ENCODE measurements at regions not wholly inside any gene's neighbourhood (a gene's known extent, or its start where the extent isn't known, plus 50 kb on each side); places are given as distances from the start of the nearest gene placed in this dataset.

GRCh38 chr19:28521614-28522544 lies 691.1 kb downstream of the UQCRFS1 start:
- peak overlapping the region in 1 of 8 donors; percentile 11 for H3K27ac Mint-ChIP-seq
- Histone ChIP-seq H3K36me3 (ENCODE audit: insufficient read depth, low read length) (no peaks in the 10 kb centered on the region), H3K4me1 (ENCODE audit: insufficient read depth, low read length) (no peaks in the 10 kb centered on the region), H3K4me3 (ENCODE audit: low read length) (no peak overlapping the region), H3K9me3 (ENCODE audit: low read length) (no peaks in the 10 kb centered on the region), H3K27me3 (ENCODE audit: insufficient read depth, low read length, poor library complexity, severe bottlenecking) (no peaks in the 10 kb centered on the region), H3K27ac (ENCODE audit: low read depth, low read length) (peak overlapping the region; percentile 57)
- POLR2A ChIA-PET, result no interaction called here
- CTCF ChIA-PET, result interaction anchor here (0.6 to 0.9 kb wide), 2 partner anchors 20 to 101 kb away, joined by 3 read pairs; no protein-coding TSS in a partner anchor
- DNase-seq, result no peak
- no peaks in the 10 kb centered on the region for H3K4me1 Mint-ChIP-seq
- H3K4me3 Mint-ChIP-seq, result no peak overlapping the region
- peaks cover 0 to 4% (median 0%) of the 10 kb centered on the region in 5 donors for H3K9me3 Mint-ChIP-seq
- H3K36me3 Mint-ChIP-seq, result no peaks in the 10 kb centered on the region
- H3K27me3 Mint-ChIP-seq, result peaks cover 0 to 1% of the 10 kb centered on the region in 2 donors

GRCh38 chr19:28520998-28521568 lies 691.9 kb downstream of the UQCRFS1 start:
- H3K27ac ChIP-seq (ENCODE audit: low read depth, low read length), result peak overlapping the region; percentile 33
- no peaks in the 10 kb centered on the region for H3K36me3 Mint-ChIP-seq
- no peak for DNase-seq
- ChIA-PET POLR2A (no interaction called here), CTCF (no interaction called here)
- H3K4me1 Mint-ChIP-seq, result no peaks in the 10 kb centered on the region
- peak overlapping the region in 1 of 8 donors; percentile 11 for H3K27ac Mint-ChIP-seq
- no peak overlapping the region for H3K4me3 ChIP-seq (ENCODE audit: low read length)
- peaks cover 0 to 4% (median 0%) of the 10 kb centered on the region in 5 donors for H3K9me3 Mint-ChIP-seq
- no peaks in the 10 kb centered on the region for H3K9me3 ChIP-seq (ENCODE audit: low read length)
- no peaks in the 10 kb centered on the region for H3K27me3 ChIP-seq (ENCODE audit: insufficient read depth, low read length, poor library complexity, severe bottlenecking)
- no peaks in the 10 kb centered on the region for H3K36me3 ChIP-seq (ENCODE audit: insufficient read depth, low read length)
- H3K27me3 Mint-ChIP-seq, result peaks cover 0 to 1% of the 10 kb centered on the region in 2 donors
- H3K4me1 ChIP-seq (ENCODE audit: insufficient read depth, low read length), result no peaks in the 10 kb centered on the region
- H3K4me3 Mint-ChIP-seq, result no peak overlapping the region

- Histone ChIP-seq H3K27me3 (ENCODE audit: insufficient read depth, low read length, poor library complexity, severe bottlenecking) (no peaks in the 10 kb centered on the region), H3K4me1 (ENCODE audit: insufficient read depth, low read length) (no peaks in the 10 kb centered on the region), H3K27ac (ENCODE audit: low read depth, low read length) (peak overlapping the region; percentile 33), H3K36me3 (ENCODE audit: insufficient read depth, low read length) (no peaks in the 10 kb centered on the region), H3K9me3 (ENCODE audit: low read length) (no peaks in the 10 kb centered on the region), H3K4me3 (ENCODE audit: low read length) (no peak overlapping the region)
- H3K36me3 Mint-ChIP-seq, result no peaks in the 10 kb centered on the region
- no peak overlapping the region for H3K27ac Mint-ChIP-seq
- ChIA-PET POLR2A (no interaction called here), CTCF (no interaction called here)
- DNase-seq, result no peak
- peaks cover 0 to 1% of the 10 kb centered on the region in 2 donors for H3K27me3 Mint-ChIP-seq
- H3K4me1 Mint-ChIP-seq, result no peaks in the 10 kb centered on the region
- peaks cover 0 to 4% (median 0%) of the 10 kb centered on the region in 5 donors for H3K9me3 Mint-ChIP-seq
- H3K4me3 Mint-ChIP-seq, result no peak overlapping the region
Observed at GRCh38 chr19:28519952-28520861, 692.7 kb downstream of the UQCRFS1 start.

- no peaks in the 10 kb centered on the region for H3K36me3 ChIP-seq (ENCODE audit: insufficient read depth, low read length)
Observed at GRCh38 chr19:28519218-28519779, 693.7 kb downstream of the UQCRFS1 start.

GRCh38 chr19:28516415-28516872 lies 696.5 kb downstream of the UQCRFS1 start:
- Mint-ChIP-seq H3K27ac (no peak overlapping the region), H3K4me1 (no peaks in the 10 kb centered on the region), H3K9me3 (peaks cover 0 to 2% (median 0%) of the 10 kb centered on the region in 5 donors), H3K27me3 (peaks cover 0 to 1% of the 10 kb centered on the region in 2 donors), H3K4me3 (no peak overlapping the region), H3K36me3 (no peaks in the 10 kb centered on the region)
- H3K36me3 ChIP-seq (ENCODE audit: insufficient read depth, low read length), result no peaks in the 10 kb centered on the region
- no peaks in the 10 kb centered on the region for H3K4me1 ChIP-seq (ENCODE audit: insufficient read depth, low read length)
- no peaks in the 10 kb centered on the region for H3K9me3 ChIP-seq (ENCODE audit: low read length)
- H3K27me3 ChIP-seq (ENCODE audit: insufficient read depth, low read length, poor library complexity, severe bottlenecking), result no peaks in the 10 kb centered on the region
- H3K27ac ChIP-seq (ENCODE audit: low read depth, low read length), result no peak overlapping the region
- no peak overlapping the region for H3K4me3 ChIP-seq (ENCODE audit: low read length)
- ChIA-PET POLR2A (no interaction called here), CTCF (no interaction called here)
- no peak for DNase-seq

More at GRCh38 chr19:28519218-28519779, 693.7 kb downstream of the UQCRFS1 start:
- POLR2A ChIA-PET, result no interaction called here
- H3K9me3 ChIP-seq (ENCODE audit: low read length), result no peaks in the 10 kb centered on the region
- Mint-ChIP-seq H3K9me3 (peaks cover 0 to 4% (median 0%) of the 10 kb centered on the region in 5 donors), H3K36me3 (no peaks in the 10 kb centered on the region), H3K27ac (peak overlapping the region in 1 of 8 donors; percentile 46), H3K4me3 (no peak overlapping the region), H3K4me1 (no peaks in the 10 kb centered on the region), H3K27me3 (peaks cover 0 to 1% of the 10 kb centered on the region in 2 donors)
- H3K4me3 ChIP-seq (ENCODE audit: low read length), result no peak overlapping the region
- CTCF ChIA-PET, result no interaction called here
- no peak for DNase-seq
- no peaks in the 10 kb centered on the region for H3K27me3 ChIP-seq (ENCODE audit: insufficient read depth, low read length, poor library complexity, severe bottlenecking)
- H3K4me1 ChIP-seq (ENCODE audit: insufficient read depth, low read length), result no peaks in the 10 kb centered on the region
- no peak overlapping the region for H3K27ac ChIP-seq (ENCODE audit: low read depth, low read length)

- DNase-seq, result no peak
- H3K27me3 ChIP-seq (ENCODE audit: insufficient read depth, low read length, poor library complexity, severe bottlenecking), result no peaks in the 10 kb centered on the region
- H3K9me3 ChIP-seq (ENCODE audit: low read length), result no peaks in the 10 kb centered on the region
- H3K36me3 ChIP-seq (ENCODE audit: insufficient read depth, low read length), result no peaks in the 10 kb centered on the region
- H3K9me3 Mint-ChIP-seq, result peaks cover 0 to 2% (median 0%) of the 10 kb centered on the region in 5 donors
- H3K36me3 Mint-ChIP-seq, result no peaks in the 10 kb centered on the region
- H3K27ac ChIP-seq (ENCODE audit: low read depth, low read length), result no peak overlapping the region
- peaks cover 0 to 3% of the 10 kb centered on the region in 2 donors for H3K27me3 Mint-ChIP-seq
- ChIA-PET CTCF (no interaction called here), POLR2A (no interaction called here)
- no peak overlapping the region for H3K4me3 ChIP-seq (ENCODE audit: low read length)
- H3K27ac Mint-ChIP-seq, result no peak overlapping the region
- no peaks in the 10 kb centered on the region for H3K4me1 ChIP-seq (ENCODE audit: insufficient read depth, low read length)
- no peaks in the 10 kb centered on the region for H3K4me1 Mint-ChIP-seq
- H3K4me3 Mint-ChIP-seq, result no peak overlapping the region
Observed at GRCh38 chr19:28514166-28514565, 698.8 kb downstream of the UQCRFS1 start.

- H3K4me3 Mint-ChIP-seq, result no peak overlapping the region
- H3K27me3 ChIP-seq (ENCODE audit: insufficient read depth, low read length, poor library complexity, severe bottlenecking), result no peaks in the 10 kb centered on the region
- H3K4me3 ChIP-seq (ENCODE audit: low read length), result no peak overlapping the region
- H3K9me3 ChIP-seq (ENCODE audit: low read length), result no peaks in the 10 kb centered on the region
- H3K4me1 Mint-ChIP-seq, result no peaks in the 10 kb centered on the region
- H3K9me3 Mint-ChIP-seq, result no peaks in the 10 kb centered on the region
- ChIA-PET CTCF (no interaction called here), POLR2A (no interaction called here)
- H3K27me3 Mint-ChIP-seq, result peaks cover 0 to 3% of the 10 kb centered on the region in 2 donors
- no peak overlapping the region for H3K27ac ChIP-seq (ENCODE audit: low read depth, low read length)
- no peak overlapping the region for H3K27ac Mint-ChIP-seq
- no peaks in the 10 kb centered on the region for H3K36me3 ChIP-seq (ENCODE audit: insufficient read depth, low read length)
- DNase-seq, result no peak
- no peaks in the 10 kb centered on the region for H3K36me3 Mint-ChIP-seq
- no peaks in the 10 kb centered on the region for H3K4me1 ChIP-seq (ENCODE audit: insufficient read depth, low read length)
Observed at GRCh38 chr19:28511655-28512054, 701.3 kb downstream of the UQCRFS1 start.

All from CD8-positive, alpha-beta memory T cell (primary cell).